Activated T-helper 1 cell treated with anti-CD3 and anti-CD28 coated beads, Interleukin-12 subunit alpha, Interleukin-12 subunit beta, Interleukin-2, Interleukin-4 antibody, amounts not matched to agents 30 ng/mL and 10 ng/mL and 1 ng/mL, durations not matched to agents 14 hours and 24 hours and 36 hours (primary cell): ENCODE measurements at regions not wholly inside any gene's neighbourhood (a gene's known extent, or its start where the extent isn't known, plus 50 kb on each side); places are given as distances from the start of the nearest gene placed in this dataset.

Experiments
- DNase-seq: peaks from one replicate; pipeline ENCODE4 v3.0.0; 2021; ENCODE audit warnings: low spot score
- H3K27ac Mint-ChIP-seq: one replicate; pipeline ENCODE4 v1.8.0; 2021; ENCODE audit warnings: mild to moderate bottlenecking, mixed read lengths
- H3K27me3 Mint-ChIP-seq: one replicate; pipeline ENCODE4 v1.8.0; 2022; ENCODE audit warnings: mild to moderate bottlenecking, moderate library complexity, mixed read lengths; ENCODE audit not compliant: insufficient read depth
- H3K36me3 Mint-ChIP-seq: one replicate; pipeline ENCODE4 v1.8.0; 2021; ENCODE audit warnings: low read depth, mixed read lengths
- H3K4me1 Mint-ChIP-seq: one replicate; pipeline ENCODE4 v1.8.0; 2021; ENCODE audit warnings: low read depth, mixed read lengths
- H3K4me3 Mint-ChIP-seq: one replicate; pipeline ENCODE4 v1.8.0; 2021; ENCODE audit warnings: mild to moderate bottlenecking, moderate library complexity, mixed read lengths
- H3K9me3 Mint-ChIP-seq: one replicate; pipeline ENCODE4 v1.8.0; 2021; ENCODE audit warnings: mixed read lengths
- intact Hi-C: fragments of 100-400 bp; cut with micrococcal nuclease; formaldehyde crosslinking; loops from one replicate; pipeline ENCODE4 v1.15.1; 2024

- Mint-ChIP-seq H3K4me3 (no peak overlapping the region), H3K36me3 (no peaks in the 10 kb centered on the region), H3K9me3 (no peaks in the 10 kb centered on the region), H3K27ac (no peak overlapping the region), H3K4me1 (no peaks in the 10 kb centered on the region), H3K27me3 (peaks cover 1% of the 10 kb centered on the region)
- intact Hi-C loops, result no loop called here
- DNase-seq, result no peak
Observed at GRCh38 chr2:190121971-190122370, 59.4 kb upstream of the MSTN start.

- DNase-seq, result no peak
- Mint-ChIP-seq H3K36me3 (no peaks in the 10 kb centered on the region), H3K4me1 (no peaks in the 10 kb centered on the region), H3K9me3 (no peaks in the 10 kb centered on the region), H3K27ac (no peak overlapping the region), H3K27me3 (peaks cover 1% of the 10 kb centered on the region), H3K4me3 (no peak overlapping the region)
- intact Hi-C loops, result no loop called here
Observed at GRCh38 chr2:190121305-190121704, 58.8 kb upstream of the MSTN start.

GRCh38 chr2:190119923-190120590 is 57.5 kb upstream of the MSTN start:
- Mint-ChIP-seq H3K4me1 (no peaks in the 10 kb centered on the region), H3K9me3 (no peaks in the 10 kb centered on the region), H3K4me3 (peak overlapping the region; percentile 47), H3K36me3 (peaks cover 2% of the 10 kb centered on the region), H3K27me3 (peaks cover 5% of the 10 kb centered on the region), H3K27ac (no peak overlapping the region)
- intact Hi-C loops, result no loop called here
- no peak for DNase-seq

- peak overlapping the region; percentile 27 for H3K4me3 Mint-ChIP-seq
- H3K4me1 Mint-ChIP-seq, result no peaks in the 10 kb centered on the region
- intact Hi-C loops, result no loop called here
- H3K27me3 Mint-ChIP-seq, result peaks cover 5% of the 10 kb centered on the region
- H3K27ac Mint-ChIP-seq, result no peak overlapping the region
- no peaks in the 10 kb centered on the region for H3K9me3 Mint-ChIP-seq
- H3K36me3 Mint-ChIP-seq, result peaks cover 2% of the 10 kb centered on the region
- no peak for DNase-seq
Observed at GRCh38 chr2:190119257-190119656, 56.7 kb upstream of the MSTN start.

- H3K27me3 Mint-ChIP-seq, result peaks cover 14% of the 10 kb centered on the region
- no peak for DNase-seq
- no peaks in the 10 kb centered on the region for H3K4me1 Mint-ChIP-seq
- H3K4me3 Mint-ChIP-seq, result no peak overlapping the region
- H3K27ac Mint-ChIP-seq, result no peak overlapping the region
- intact Hi-C loops, result no loop called here
- H3K9me3 Mint-ChIP-seq, result no peaks in the 10 kb centered on the region
- H3K36me3 Mint-ChIP-seq, result peaks cover 2% of the 10 kb centered on the region
Observed at GRCh38 chr2:190117305-190117704, 54.8 kb upstream of the MSTN start.

- intact Hi-C loops, result no loop called here
Observed at GRCh38 chr2:190113000-190113399, 50.5 kb upstream of the MSTN start.

More at GRCh38 chr2:190113000-190113399, 50.5 kb upstream of the MSTN start:
- no peak for DNase-seq
- H3K27me3 Mint-ChIP-seq, result peaks cover 16% of the 10 kb centered on the region
- H3K4me3 Mint-ChIP-seq, result no peak overlapping the region
- peaks cover 2% of the 10 kb centered on the region for H3K36me3 Mint-ChIP-seq
- H3K4me1 Mint-ChIP-seq, result no peaks in the 10 kb centered on the region
- no peaks in the 10 kb centered on the region for H3K9me3 Mint-ChIP-seq
- H3K27ac Mint-ChIP-seq, result no peak overlapping the region
